Testis (tissue), 2 donors: ENCODE measurements at regions not wholly inside any gene's neighbourhood (a gene's known extent, or its start where the extent isn't known, plus 50 kb on each side); places are given as distances from the start of the nearest gene placed in this dataset.

Experiments used
- CTCF ChIP-seq, 3 experiments: fragments of 450-650 bp in 2 of 3; fragments of 200-600 bp in 1 of 3; sonication (generic) in 1 of 3; IDR thresholded peaks; one replicate each; pipeline ENCODE4 v1.5.1; 2016 to 2019; ENCODE audit warnings: antibody characterized with exemption in 3 of 3, mild to moderate bottlenecking in 2 of 3, moderate library complexity in 1 of 3
- POLR2A ChIP-seq: fragments of 450-650 bp; IDR thresholded peaks from one replicate; pipeline ENCODE4 v1.6.1; 2017; ENCODE audit warnings: antibody characterized with exemption, mild to moderate bottlenecking, moderate library complexity

DNA sequence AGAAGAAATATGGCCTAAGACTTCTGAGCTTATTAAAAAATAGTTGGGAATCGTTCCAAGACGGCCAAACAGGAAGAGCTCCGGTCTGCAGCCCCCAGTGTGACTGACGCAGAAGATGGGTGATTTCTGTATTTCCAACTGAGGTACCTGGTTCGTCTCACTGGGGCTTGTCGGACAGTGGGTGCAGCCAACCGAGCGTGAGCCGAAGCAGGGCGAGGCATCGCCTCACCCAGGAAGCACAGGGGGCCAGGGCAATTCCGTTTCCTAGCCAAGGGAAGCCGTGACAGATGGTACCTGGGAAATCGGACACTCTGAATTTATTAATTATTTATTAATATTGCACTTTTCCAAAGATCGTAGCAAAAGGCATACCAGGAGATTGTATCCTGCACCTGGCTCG, 857.8 kb downstream of the C12orf50 start:
- no peak for TF ChIP-seq CTCF (IDR thresholded peaks at IDR 0.05)
- TF ChIP-seq POLR2A: no peak
